PC-9 (cell line): ENCODE measurements at regions not wholly inside any gene's neighbourhood (a gene's known extent, or its start where the extent isn't known, plus 50 kb on each side); places are given as distances from the start of the nearest gene placed in this dataset.
A peak's percentile ranks its signal among the peaks of the same experiment; 100 is the strongest.

Experiments
- EZH2 ChIP-seq: fragments of 200-600 bp; sonication (generic); IDR thresholded peaks from 2 replicates; pipeline ENCODE4 v1.8.0; 2017; ENCODE audit warnings: antibody characterized with exemption, low read depth
- TF ChIP-seq, protein P1 (sequence below): fragments of 200-600 bp; sonication (generic); conservative IDR thresholded peaks from 2 replicates; pipeline ENCODE4 v1.6.1; 2017; ENCODE audit warnings: mixed run types, antibody characterized with exemption, mild to moderate bottlenecking, moderate library complexity

DNA sequence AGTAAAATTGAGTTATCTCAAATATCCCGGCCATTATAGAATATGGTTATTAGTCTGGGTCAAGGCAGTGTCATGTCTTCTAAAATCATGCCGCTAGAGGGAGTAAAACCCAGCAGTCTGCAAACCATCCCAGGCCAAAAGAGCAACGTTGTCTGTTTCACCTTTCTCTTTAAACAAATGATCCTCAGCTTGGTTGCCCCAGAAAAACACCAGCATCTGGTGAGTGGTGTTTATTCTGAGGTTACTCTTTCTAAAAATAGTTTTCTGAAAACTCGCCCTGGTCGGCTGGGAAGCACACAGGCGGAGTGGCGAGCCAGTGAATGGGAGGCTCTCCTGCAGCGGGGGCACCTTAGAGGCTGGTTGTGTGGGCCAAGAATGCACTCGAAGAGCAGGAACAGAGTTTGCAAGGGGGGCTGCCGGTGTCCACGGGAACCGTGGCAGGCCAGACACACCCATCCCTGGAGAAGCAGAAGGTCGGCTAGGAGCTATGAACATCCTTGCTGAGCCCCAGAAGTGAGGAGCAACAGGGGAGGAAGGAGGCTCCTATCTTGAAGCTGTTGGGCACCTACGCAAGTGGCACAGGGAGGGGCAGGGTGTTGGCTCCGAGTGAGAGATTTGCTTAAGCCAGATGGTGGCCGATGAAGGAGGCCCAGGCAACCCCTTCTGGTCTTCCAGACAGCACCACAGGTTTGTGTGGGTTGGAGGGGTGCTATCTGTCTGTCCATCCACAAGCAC lies 297.1 kb downstream of the ETS1 start:
- TF ChIP-seq, protein P1, sequence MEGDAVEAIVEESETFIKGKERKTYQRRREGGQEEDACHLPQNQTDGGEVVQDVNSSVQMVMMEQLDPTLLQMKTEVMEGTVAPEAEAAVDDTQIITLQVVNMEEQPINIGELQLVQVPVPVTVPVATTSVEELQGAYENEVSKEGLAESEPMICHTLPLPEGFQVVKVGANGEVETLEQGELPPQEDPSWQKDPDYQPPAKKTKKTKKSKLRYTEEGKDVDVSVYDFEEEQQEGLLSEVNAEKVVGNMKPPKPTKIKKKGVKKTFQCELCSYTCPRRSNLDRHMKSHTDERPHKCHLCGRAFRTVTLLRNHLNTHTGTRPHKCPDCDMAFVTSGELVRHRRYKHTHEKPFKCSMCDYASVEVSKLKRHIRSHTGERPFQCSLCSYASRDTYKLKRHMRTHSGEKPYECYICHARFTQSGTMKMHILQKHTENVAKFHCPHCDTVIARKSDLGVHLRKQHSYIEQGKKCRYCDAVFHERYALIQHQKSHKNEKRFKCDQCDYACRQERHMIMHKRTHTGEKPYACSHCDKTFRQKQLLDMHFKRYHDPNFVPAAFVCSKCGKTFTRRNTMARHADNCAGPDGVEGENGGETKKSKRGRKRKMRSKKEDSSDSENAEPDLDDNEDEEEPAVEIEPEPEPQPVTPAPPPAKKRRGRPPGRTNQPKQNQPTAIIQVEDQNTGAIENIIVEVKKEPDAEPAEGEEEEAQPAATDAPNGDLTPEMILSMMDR = peak; percentile 93
- no peak for TF ChIP-seq EZH2
